Panc1 (cell line): ENCODE measurements at regions not wholly inside any gene's neighbourhood (a gene's known extent, or its start where the extent isn't known, plus 50 kb on each side); places are given as distances from the start of the nearest gene placed in this dataset.

Experiments
- CTCF ChIP-seq: fragments of 450-650 bp; IDR thresholded peaks from 2 replicates; pipeline ENCODE4 v1.5.1; 2017; ENCODE audit warnings: mild to moderate bottlenecking
- POLR2AphosphoS5 ChIP-seq: IDR thresholded peaks from 2 replicates; pipeline ENCODE4 v1.6.1; 2012; ENCODE audit warnings: mild to moderate bottlenecking, low read depth, low read length, moderate library complexity
- REST ChIP-seq, 2 experiments: IDR thresholded peaks; 2 replicates each; pipeline ENCODE4 v1.6.1; 2011 to 2012; ENCODE audit warnings: low read depth in 2 of 2, control low read depth in 1 of 2, low read length in 1 of 2, mild to moderate bottlenecking in 1 of 2, moderate library complexity in 1 of 2; ENCODE audit not compliant: insufficient read depth in 1 of 2
- SIN3A ChIP-seq: IDR thresholded peaks from 2 replicates; pipeline ENCODE4 v1.6.1; 2012; ENCODE audit warnings: low read depth, mild to moderate bottlenecking, low read length, moderate library complexity, borderline replicate concordance; ENCODE audit not compliant: insufficient read depth
- TCF7L2 ChIP-seq: IDR thresholded peaks from 2 replicates; pipeline ENCODE4 v1.6.1; 2011; ENCODE audit warnings: mild to moderate bottlenecking, low read depth, low read length, inconsistent platforms

GRCh38 chr7:45988405-45989057 is 67.5 kb upstream of the IGFBP3 start:
- TF ChIP-seq CTCF (no peak), REST (IDR thresholded peaks at IDR 0.05; ENCODE audit: insufficient read depth in 1 of 2, low read depth in 2 of 2, low read length in 1 of 2) (no peak), SIN3A (no peak), POLR2AphosphoS5 (no peak), TCF7L2 (no peak)
